HT-29 (cell line): ENCODE measurements at regions not wholly inside any gene's neighbourhood (a gene's known extent, or its start where the extent isn't known, plus 50 kb on each side); places are given as distances from the start of the nearest gene placed in this dataset. TPM values are rescaled to one million over a fixed set of nuclear protein-coding genes. Genes with fewer than 3 reads are reported as not detected.

Experiments
- DNase-seq: peaks from one replicate; pipeline ENCODE4 v3.0.0-alpha.2; 2015; ENCODE audit warnings: low spot score
- small RNA-seq: library from RNA; depleted of rRNA; stranded (forward); fragments of <200 nt; gene quantifications from one replicate; pipeline ENCODE3, GENCODE V24; 2014

GRCh38 chr7:39888171-39888853 lies 61.7 kb upstream of the CDK13 start:
- peak; percentile 47 for DNase-seq

GRCh38 chr7:39890411-39890810 lies 59.6 kb upstream of the CDK13 start:
- DNase-seq = no peak

- no peak for DNase-seq
Measured at GRCh38 chr7:39891894-39892293, 58.2 kb upstream of the CDK13 start.

GRCh38 chr7:39892361-39892760 lies 57.7 kb upstream of the CDK13 start:
- no peak for DNase-seq

- DNase-seq = no peak
Measured at GRCh38 chr7:39894904-39895303, 55.2 kb upstream of the CDK13 start.

- no peak for DNase-seq
Measured at GRCh38 chr7:39896840-39897239, 53.2 kb upstream of the CDK13 start.

DNA sequence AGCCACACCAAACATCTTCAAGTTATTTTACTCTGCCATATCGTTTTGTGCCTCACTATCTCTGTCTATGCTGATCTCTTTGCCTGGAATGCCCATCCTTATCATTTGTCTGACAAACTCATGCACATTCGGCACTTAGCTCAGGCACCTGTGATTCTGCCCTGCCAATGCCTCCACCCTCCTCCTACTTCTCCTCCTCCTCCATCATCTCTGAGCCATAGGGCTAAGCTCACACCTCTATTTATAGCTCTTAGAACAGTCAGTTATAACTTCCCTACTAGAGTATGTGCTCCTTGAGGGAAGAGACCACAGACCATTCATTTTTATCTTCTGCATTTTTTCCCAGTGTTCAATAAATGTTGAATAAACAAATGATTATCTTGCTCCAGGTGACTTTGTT lies 51.2 kb upstream of the CDK13 start:
- DNase-seq = no peak

Small RNAs in the stretch of these regions (small RNA-seq; reads per million reads assigned to genes)
- gene RN7SL496P (not detected), gene RNU6-719P (not detected)
